PFSK-1 (cell line): ENCODE measurements at regions not wholly inside any gene's neighbourhood (a gene's known extent, or its start where the extent isn't known, plus 50 kb on each side); places are given as distances from the start of the nearest gene placed in this dataset.

ENCODE experiments used
- FOXP2 ChIP-seq: optimal IDR thresholded peaks from 2 replicates; pipeline ENCODE3; 2011; ENCODE audit warnings: borderline replicate concordance, control low read depth, inconsistent platforms; ENCODE audit not compliant: insufficient read depth; ENCODE audit errors: extremely low read length, extremely low read depth
- POLR2AphosphoS5 ChIP-seq: IDR thresholded peaks from 2 replicates; pipeline ENCODE4 v1.6.1; 2012; ENCODE audit warnings: low read depth, mild to moderate bottlenecking, control low read depth, low read length, moderate library complexity
- REST ChIP-seq, 2 experiments: IDR thresholded peaks; 2 replicates each; pipeline versions ENCODE4 v1.6.1 to v1.8.0; 2011 to 2012; ENCODE audit warnings: low read depth in 2 of 2, low read length in 2 of 2, control low read depth in 1 of 2, inconsistent platforms in 1 of 2, mild to moderate bottlenecking in 1 of 2, moderate library complexity in 1 of 2; ENCODE audit not compliant: insufficient read depth in 1 of 2
- SIN3A ChIP-seq: IDR thresholded peaks from 2 replicates; pipeline ENCODE4 v1.6.1; 2012; ENCODE audit warnings: mild to moderate bottlenecking, low read length, moderate library complexity, borderline replicate concordance; ENCODE audit not compliant: insufficient read depth
- TAF1 ChIP-seq: IDR thresholded peaks from 2 replicates; pipeline ENCODE4 v1.6.1; 2012; ENCODE audit warnings: low read length, control low read depth, borderline replicate concordance; ENCODE audit not compliant: insufficient read depth

DNA sequence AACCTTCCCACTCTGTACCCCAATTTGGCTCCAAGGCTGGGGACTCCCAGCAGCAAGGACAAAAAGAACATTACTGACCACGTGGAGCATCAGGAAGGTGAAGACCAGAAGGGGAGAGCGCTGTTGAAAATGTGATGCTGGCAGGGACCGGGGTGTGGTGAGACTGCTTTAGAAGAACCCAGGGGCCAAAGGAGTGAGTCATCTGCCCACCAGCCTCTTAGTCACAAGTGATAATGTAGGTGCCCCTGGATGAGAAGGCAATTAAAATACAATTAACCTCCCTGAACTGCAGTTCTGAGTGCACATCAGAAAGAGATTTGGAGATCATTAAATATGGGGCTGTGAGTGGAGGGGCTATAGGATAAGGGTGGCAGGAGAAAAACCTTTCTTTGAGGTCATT, 366.6 kb upstream of the CCL2 start:
- TF ChIP-seq REST (IDR thresholded peaks at IDR 0.05; ENCODE audit: insufficient read depth in 1 of 2, low read depth in 2 of 2, low read length in 2 of 2) (no peak), POLR2AphosphoS5 (no peak), TAF1 (no peak), SIN3A (no peak), FOXP2 (no peak)
